Right lobe of liver (tissue), 6 donors: ENCODE measurements at regions not wholly inside any gene's neighbourhood (a gene's known extent, or its start where the extent isn't known, plus 50 kb on each side); places are given as distances from the start of the nearest gene placed in this dataset.
A peak's percentile ranks its signal among the peaks of the same experiment; 100 is the strongest.

Experiments used
- ATAC-seq, 4 donors: fragments of 200-7000 bp; cut with Tn5 transposase; one replicate each; pipeline ENCODE4 v1.9.1; 2020; ENCODE audit warnings: mild to moderate bottlenecking in 4 of 4, moderate library complexity in 4 of 4
- DNase-seq, 3 donors: peaks; one replicate each; pipeline ENCODE4 v3.0.0-alpha.2; 2020
- H3K27ac ChIP-seq, 3 donors: fragments of 200-600 bp; one replicate each; pipeline ENCODE4 v1.8.0; 2022
- H3K27me3 ChIP-seq, 2 donors: fragments of 200-600 bp; one replicate each; pipeline ENCODE4 v1.8.0; 2022
- H3K36me3 ChIP-seq, 4 donors: fragments of 200-600 bp; sonication (generic) in 1 of 4; one replicate each; pipeline versions ENCODE4 v1.5.1 to v1.8.0; 2017 to 2022; ENCODE audit warnings: control low read depth in 1 of 4
- H3K4me1 ChIP-seq, 4 donors: fragments of 200-600 bp; sonication (generic) in 1 of 4; one replicate each; pipeline versions ENCODE4 v1.5.1 to v1.8.0; 2017 to 2022; ENCODE audit warnings: control low read depth in 1 of 4
- H3K4me3 ChIP-seq, 3 donors: fragments of 200-600 bp; one replicate each; pipeline ENCODE4 v1.8.0; 2022
- H3K9me3 ChIP-seq, 4 donors: fragments of 200-600 bp; sonication (generic) in 1 of 4; one replicate each; pipeline versions ENCODE4 v1.5.1 to v1.8.0; 2017 to 2022; ENCODE audit warnings: control low read depth in 1 of 4
- POLR2A ChIP-seq: fragments of 450-650 bp; IDR thresholded peaks from one replicate; pipeline ENCODE4 v1.6.1; 2017; ENCODE audit warnings: antibody characterized with exemption, mild to moderate bottlenecking
- WGBS: methylation state at CpG from one replicate; pipeline ENCODE4 v1.1.6; 2018; ENCODE audit warnings: low coverage, low lambda C conversion rate; ENCODE audit not compliant: insufficient coverage; ENCODE audit errors: missing lambda C conversion rate; 5-methylcytosine and 5-hydroxymethylcytosine counted together
- intact Hi-C, 2 donors: fragments of 100-400 bp; cut with DNase I; formaldehyde crosslinking; loops; one replicate each; pipeline versions ENCODE4 v1.11.2 to v1.14.1; 2022
- TF ChIP-seq, protein P1 (sequence below), 4 donors: fragments of 200-600 bp in 3 of 4; fragments of 450-650 bp in 1 of 4; IDR thresholded peaks; one replicate each; pipeline versions ENCODE4 v1.5.1 to v1.8.0; 2016 to 2022; ENCODE audit warnings: antibody characterized with exemption in 4 of 4, mild to moderate bottlenecking in 2 of 4
- donor health status: DM: no; HTN: yes; CAD: no.
- donor health status: DM: no; HTN: no; CAD: no.
- donor health status: DM: no; HTN: no; CAD: no.
- donor health status: DM: no; HTN: yes; CAD: no.
- donor health status: DM: no; HTN: yes; CAD: no.

GRCh38 chr12:4145990-4146859 is 127.3 kb upstream of the CCND2 start:
- Histone ChIP-seq H3K4me1 (no peaks in the 10 kb centered on the region), H3K9me3 (no peaks in the 10 kb centered on the region), H3K27ac (no peak overlapping the region), H3K27me3 (no peaks in the 10 kb centered on the region), H3K36me3 (no peaks in the 10 kb centered on the region), H3K4me3 (no peak overlapping the region)
- intact Hi-C loops: no loop called here
- DNase-seq (no peak), ATAC-seq (no peak)
- TF ChIP-seq, protein P1, sequence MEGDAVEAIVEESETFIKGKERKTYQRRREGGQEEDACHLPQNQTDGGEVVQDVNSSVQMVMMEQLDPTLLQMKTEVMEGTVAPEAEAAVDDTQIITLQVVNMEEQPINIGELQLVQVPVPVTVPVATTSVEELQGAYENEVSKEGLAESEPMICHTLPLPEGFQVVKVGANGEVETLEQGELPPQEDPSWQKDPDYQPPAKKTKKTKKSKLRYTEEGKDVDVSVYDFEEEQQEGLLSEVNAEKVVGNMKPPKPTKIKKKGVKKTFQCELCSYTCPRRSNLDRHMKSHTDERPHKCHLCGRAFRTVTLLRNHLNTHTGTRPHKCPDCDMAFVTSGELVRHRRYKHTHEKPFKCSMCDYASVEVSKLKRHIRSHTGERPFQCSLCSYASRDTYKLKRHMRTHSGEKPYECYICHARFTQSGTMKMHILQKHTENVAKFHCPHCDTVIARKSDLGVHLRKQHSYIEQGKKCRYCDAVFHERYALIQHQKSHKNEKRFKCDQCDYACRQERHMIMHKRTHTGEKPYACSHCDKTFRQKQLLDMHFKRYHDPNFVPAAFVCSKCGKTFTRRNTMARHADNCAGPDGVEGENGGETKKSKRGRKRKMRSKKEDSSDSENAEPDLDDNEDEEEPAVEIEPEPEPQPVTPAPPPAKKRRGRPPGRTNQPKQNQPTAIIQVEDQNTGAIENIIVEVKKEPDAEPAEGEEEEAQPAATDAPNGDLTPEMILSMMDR (IDR thresholded peaks at IDR 0.05): no peak
- no peak for TF ChIP-seq POLR2A
- WGBS: 52% methylated on average over 13 of the region's 15 CpGs

- 35% methylated on average over 2 of the region's 2 CpGs for WGBS
- H3K27me3 ChIP-seq: no peaks in the 10 kb centered on the region
- intact Hi-C loops: no loop called here
These were observed 128.9 kb upstream of the CCND2 start for GRCh38 chr12:4144676-4145075.

DNA sequence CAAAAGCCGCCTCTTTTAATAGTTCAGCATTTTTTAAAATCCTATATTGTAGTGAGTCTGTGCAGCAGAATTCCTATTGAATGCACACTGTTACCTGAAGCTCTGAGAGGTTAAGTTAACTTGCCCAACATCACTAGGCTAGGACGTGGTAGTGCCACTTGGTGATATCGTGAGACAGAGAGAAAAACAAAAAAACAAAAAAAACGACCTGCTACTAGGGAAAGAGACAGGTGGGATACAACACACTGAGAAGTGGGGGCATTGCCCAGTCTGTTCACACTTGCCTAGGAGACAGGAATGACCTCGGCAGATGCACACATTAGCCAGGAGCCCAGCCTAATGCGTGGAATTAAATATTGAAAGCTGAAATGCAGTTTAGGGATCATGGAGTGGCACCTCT is 129.7 kb upstream of the CCND2 start:
- WGBS: 45% methylated on average over 6 of the region's 6 CpGs
- TF ChIP-seq, protein P1 (IDR thresholded peaks at IDR 0.05): no peak
- TF ChIP-seq POLR2A: no peak
- intact Hi-C loops: no loop called here
- no peak overlapping the region for H3K27ac ChIP-seq
- DNase-seq (peak in 1 of 3 donors; percentile 18), ATAC-seq (no peak)
- H3K36me3 ChIP-seq: no peaks in the 10 kb centered on the region
- no peaks in the 10 kb centered on the region for H3K9me3 ChIP-seq
- no peaks in the 10 kb centered on the region for H3K4me1 ChIP-seq
- H3K4me3 ChIP-seq: no peak overlapping the region
- no peaks in the 10 kb centered on the region for H3K27me3 ChIP-seq

More at GRCh38 chr12:4144676-4145075, 128.9 kb upstream of the CCND2 start:
- DNase-seq (no peak), ATAC-seq (no peak)
- TF ChIP-seq POLR2A: no peak
- TF ChIP-seq, protein P1 (IDR thresholded peaks at IDR 0.05): no peak
- Histone ChIP-seq H3K4me3 (no peak overlapping the region), H3K9me3 (no peaks in the 10 kb centered on the region), H3K27ac (no peak overlapping the region), H3K36me3 (no peaks in the 10 kb centered on the region), H3K4me1 (no peaks in the 10 kb centered on the region)

GRCh38 chr12:4141348-4142270 is 132.0 kb upstream of the CCND2 start:
- Histone ChIP-seq H3K4me3 (no peak overlapping the region), H3K4me1 (no peaks in the 10 kb centered on the region), H3K27ac (no peak overlapping the region), H3K27me3 (no peaks in the 10 kb centered on the region), H3K9me3 (no peaks in the 10 kb centered on the region), H3K36me3 (no peaks in the 10 kb centered on the region)
- intact Hi-C loops: no loop called here
- peak in 1 of 4 donors; percentile 33 for ATAC-seq
- peak in 1 of 3 donors; percentile 17 for DNase-seq
- WGBS: 57% methylated on average over 4 of the region's 6 CpGs
- TF ChIP-seq POLR2A: no peak
- TF ChIP-seq, protein P1 (IDR thresholded peaks at IDR 0.05): no peak
